Right lobe of liver (tissue), 6 donors: ENCODE measurements at regions not wholly inside any gene's neighbourhood (a gene's known extent, or its start where the extent isn't known, plus 50 kb on each side); places are given as distances from the start of the nearest gene placed in this dataset.
"Not testable (repeated sequence)": the region's sequence is repeated elsewhere in the genome, so short reads cannot be mapped to it uniquely, and the experiment has no call there.

Source experiments
- ATAC-seq, 4 donors: fragments of 200-7000 bp; cut with Tn5 transposase; one replicate each; pipeline ENCODE4 v1.9.1; 2020; ENCODE audit warnings: mild to moderate bottlenecking in 4 of 4, moderate library complexity in 4 of 4
- DNase-seq, 3 donors: peaks; one replicate each; pipeline ENCODE4 v3.0.0-alpha.2; 2020
- H3K27ac ChIP-seq, 3 donors: fragments of 200-600 bp; one replicate each; pipeline ENCODE4 v1.8.0; 2022
- H3K27me3 ChIP-seq, 2 donors: fragments of 200-600 bp; one replicate each; pipeline ENCODE4 v1.8.0; 2022
- H3K36me3 ChIP-seq, 4 donors: fragments of 200-600 bp; sonication (generic) in 1 of 4; one replicate each; pipeline versions ENCODE4 v1.5.1 to v1.8.0; 2017 to 2022; ENCODE audit warnings: control low read depth in 1 of 4
- H3K4me1 ChIP-seq, 4 donors: fragments of 200-600 bp; sonication (generic) in 1 of 4; one replicate each; pipeline versions ENCODE4 v1.5.1 to v1.8.0; 2017 to 2022; ENCODE audit warnings: control low read depth in 1 of 4
- H3K4me3 ChIP-seq, 3 donors: fragments of 200-600 bp; one replicate each; pipeline ENCODE4 v1.8.0; 2022
- H3K9me3 ChIP-seq, 4 donors: fragments of 200-600 bp; sonication (generic) in 1 of 4; one replicate each; pipeline versions ENCODE4 v1.5.1 to v1.8.0; 2017 to 2022; ENCODE audit warnings: control low read depth in 1 of 4
- POLR2A ChIP-seq: fragments of 450-650 bp; IDR thresholded peaks from one replicate; pipeline ENCODE4 v1.6.1; 2017; ENCODE audit warnings: antibody characterized with exemption, mild to moderate bottlenecking
- WGBS: methylation state at CpG from one replicate; pipeline ENCODE4 v1.1.6; 2018; ENCODE audit warnings: low coverage, low lambda C conversion rate; ENCODE audit not compliant: insufficient coverage; ENCODE audit errors: missing lambda C conversion rate; 5-methylcytosine and 5-hydroxymethylcytosine counted together
- intact Hi-C, 2 donors: fragments of 100-400 bp; cut with DNase I; formaldehyde crosslinking; loops; one replicate each; pipeline versions ENCODE4 v1.11.2 to v1.14.1; 2022
- TF ChIP-seq, protein P1 (sequence below), 4 donors: fragments of 200-600 bp in 3 of 4; fragments of 450-650 bp in 1 of 4; IDR thresholded peaks; one replicate each; pipeline versions ENCODE4 v1.5.1 to v1.8.0; 2016 to 2022; ENCODE audit warnings: antibody characterized with exemption in 4 of 4, mild to moderate bottlenecking in 2 of 4
- donor health status: DM: no; HTN: yes; CAD: no.
- donor health status: DM: no; HTN: no; CAD: no.
- donor health status: DM: no; HTN: no; CAD: no.
- donor health status: DM: no; HTN: yes; CAD: no.
- donor health status: DM: no; HTN: yes; CAD: no.

- intact Hi-C loops, result no loop called here
- no peak overlapping the region for H3K4me3 ChIP-seq
- no peak overlapping the region for H3K27ac ChIP-seq
- no peaks in the 10 kb centered on the region for H3K27me3 ChIP-seq
- TF ChIP-seq POLR2A, result no peak
- TF ChIP-seq, protein P1, sequence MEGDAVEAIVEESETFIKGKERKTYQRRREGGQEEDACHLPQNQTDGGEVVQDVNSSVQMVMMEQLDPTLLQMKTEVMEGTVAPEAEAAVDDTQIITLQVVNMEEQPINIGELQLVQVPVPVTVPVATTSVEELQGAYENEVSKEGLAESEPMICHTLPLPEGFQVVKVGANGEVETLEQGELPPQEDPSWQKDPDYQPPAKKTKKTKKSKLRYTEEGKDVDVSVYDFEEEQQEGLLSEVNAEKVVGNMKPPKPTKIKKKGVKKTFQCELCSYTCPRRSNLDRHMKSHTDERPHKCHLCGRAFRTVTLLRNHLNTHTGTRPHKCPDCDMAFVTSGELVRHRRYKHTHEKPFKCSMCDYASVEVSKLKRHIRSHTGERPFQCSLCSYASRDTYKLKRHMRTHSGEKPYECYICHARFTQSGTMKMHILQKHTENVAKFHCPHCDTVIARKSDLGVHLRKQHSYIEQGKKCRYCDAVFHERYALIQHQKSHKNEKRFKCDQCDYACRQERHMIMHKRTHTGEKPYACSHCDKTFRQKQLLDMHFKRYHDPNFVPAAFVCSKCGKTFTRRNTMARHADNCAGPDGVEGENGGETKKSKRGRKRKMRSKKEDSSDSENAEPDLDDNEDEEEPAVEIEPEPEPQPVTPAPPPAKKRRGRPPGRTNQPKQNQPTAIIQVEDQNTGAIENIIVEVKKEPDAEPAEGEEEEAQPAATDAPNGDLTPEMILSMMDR (IDR thresholded peaks at IDR 0.05), result no peak
- no peaks in the 10 kb centered on the region for H3K36me3 ChIP-seq
- DNase-seq (no peak), ATAC-seq (no peak)
- no peaks in the 10 kb centered on the region for H3K9me3 ChIP-seq
- no peaks in the 10 kb centered on the region for H3K4me1 ChIP-seq
- WGBS, result 42% methylated on average over 3 of the region's 3 CpGs
Observed at GRCh38 chr13:72552731-72553130, 174.7 kb downstream of the MZT1 start.

- 100% methylated on average over 1 of the region's 1 CpG for WGBS
- intact Hi-C loops, H3K4me3 ChIP-seq, H3K4me1 ChIP-seq, H3K36me3 ChIP-seq, ATAC-seq, H3K27me3 ChIP-seq, DNase-seq, H3K27ac ChIP-seq, H3K9me3 ChIP-seq: not testable (repeated sequence)
Observed at GRCh38 chr13:72545895-72546294, 181.5 kb downstream of the MZT1 start.

DNA sequence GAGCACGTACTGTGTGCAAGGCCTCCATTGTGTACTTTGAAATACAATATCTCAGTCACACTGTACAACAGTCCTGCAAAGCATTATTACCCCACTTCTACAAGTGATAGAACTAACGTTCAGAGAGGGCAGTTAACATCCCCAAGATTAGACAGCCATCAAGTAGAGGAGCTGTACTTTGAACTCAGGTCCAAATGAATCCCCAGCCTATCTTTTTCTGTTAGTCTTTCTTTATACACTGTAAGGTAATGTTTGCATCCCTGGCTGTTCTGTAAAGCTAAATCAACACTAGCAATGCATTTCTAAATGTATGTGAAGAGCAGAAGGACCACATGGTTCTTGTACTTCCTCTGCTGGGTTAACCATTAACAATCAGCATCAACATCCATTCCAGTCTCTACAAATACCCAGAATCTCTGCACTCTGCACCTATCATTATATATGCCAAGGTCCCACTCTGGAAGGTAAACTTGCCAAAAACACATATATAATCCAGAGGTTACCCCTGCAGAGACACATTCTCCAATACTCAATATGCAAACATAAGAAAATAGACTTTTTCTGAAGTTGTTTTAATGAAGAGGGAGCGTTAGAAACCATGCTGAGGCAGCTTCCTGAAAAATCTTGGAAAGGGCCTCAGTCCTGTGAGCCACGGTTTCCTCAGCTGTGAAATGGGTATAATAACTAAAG lies 182.3 kb downstream of the MZT1 start:
- ATAC-seq (no peak), DNase-seq (no peak)
- Histone ChIP-seq H3K36me3 (no peaks in the 10 kb centered on the region), H3K4me3 (no peak overlapping the region), H3K4me1 (no peaks in the 10 kb centered on the region), H3K9me3 (no peaks in the 10 kb centered on the region), H3K27me3 (no peaks in the 10 kb centered on the region), H3K27ac (no peak overlapping the region)
- WGBS, result 51% methylated on average over 4 of the region's 4 CpGs
- intact Hi-C loops, result no loop called here
- no peak for TF ChIP-seq POLR2A
- TF ChIP-seq, protein P1 (IDR thresholded peaks at IDR 0.05), result no peak

- Histone ChIP-seq H3K4me1 (no peaks in the 10 kb centered on the region), H3K27me3 (no peaks in the 10 kb centered on the region), H3K4me3 (no peak overlapping the region), H3K36me3 (no peaks in the 10 kb centered on the region), H3K9me3 (no peaks in the 10 kb centered on the region), H3K27ac (no peak overlapping the region)
- intact Hi-C loops, result no loop called here
- DNase-seq (no peak), ATAC-seq (no peak)
- TF ChIP-seq, protein P1 (IDR thresholded peaks at IDR 0.05), result no peak
- no peak for TF ChIP-seq POLR2A
- 69% methylated on average over 2 of the region's 2 CpGs for WGBS
Observed at GRCh38 chr13:72544042-72544441, 183.4 kb downstream of the MZT1 start.

- no peak for DNase-seq
- no peak overlapping the region for H3K4me3 ChIP-seq
- TF ChIP-seq, protein P1 (IDR thresholded peaks at IDR 0.05), result no peak
- no peak for TF ChIP-seq POLR2A
- intact Hi-C loops, result no loop called here
- no peak for ATAC-seq
- H3K27me3 ChIP-seq, result no peaks in the 10 kb centered on the region
- 42% methylated on average over 3 of the region's 3 CpGs for WGBS
- H3K36me3 ChIP-seq, result no peaks in the 10 kb centered on the region
- H3K4me1 ChIP-seq, result peaks cover 0 to 7% (median 0%) of the 10 kb centered on the region in 4 donors
- H3K27ac ChIP-seq, result no peak overlapping the region
- H3K9me3 ChIP-seq, result no peaks in the 10 kb centered on the region
Observed at GRCh38 chr13:72542241-72542640, 185.2 kb downstream of the MZT1 start.
